ENCODE measurements at regions not wholly inside any gene's neighbourhood (a gene's known extent, or its start where the extent isn't known, plus 50 kb on each side); places are given as distances from the start of the nearest gene placed in this dataset.

GRCh38 chr16:86050111-86050510 lies 151.1 kb downstream of the IRF8 start:
- TF ChIP-seq, protein P1, sequence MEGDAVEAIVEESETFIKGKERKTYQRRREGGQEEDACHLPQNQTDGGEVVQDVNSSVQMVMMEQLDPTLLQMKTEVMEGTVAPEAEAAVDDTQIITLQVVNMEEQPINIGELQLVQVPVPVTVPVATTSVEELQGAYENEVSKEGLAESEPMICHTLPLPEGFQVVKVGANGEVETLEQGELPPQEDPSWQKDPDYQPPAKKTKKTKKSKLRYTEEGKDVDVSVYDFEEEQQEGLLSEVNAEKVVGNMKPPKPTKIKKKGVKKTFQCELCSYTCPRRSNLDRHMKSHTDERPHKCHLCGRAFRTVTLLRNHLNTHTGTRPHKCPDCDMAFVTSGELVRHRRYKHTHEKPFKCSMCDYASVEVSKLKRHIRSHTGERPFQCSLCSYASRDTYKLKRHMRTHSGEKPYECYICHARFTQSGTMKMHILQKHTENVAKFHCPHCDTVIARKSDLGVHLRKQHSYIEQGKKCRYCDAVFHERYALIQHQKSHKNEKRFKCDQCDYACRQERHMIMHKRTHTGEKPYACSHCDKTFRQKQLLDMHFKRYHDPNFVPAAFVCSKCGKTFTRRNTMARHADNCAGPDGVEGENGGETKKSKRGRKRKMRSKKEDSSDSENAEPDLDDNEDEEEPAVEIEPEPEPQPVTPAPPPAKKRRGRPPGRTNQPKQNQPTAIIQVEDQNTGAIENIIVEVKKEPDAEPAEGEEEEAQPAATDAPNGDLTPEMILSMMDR (IDR thresholded peaks at IDR 0.05; ENCODE audit: low read depth, low read length, missing control alignments): no peak
- DNase-seq (ENCODE audit: extremely low read depth, low read depth): no peak
- H3K4me3 ChIP-seq (replicated peaks; ENCODE audit: low read depth, low read length): no peak overlapping the region

GRCh38 chr16:86050591-86051367 lies 151.8 kb downstream of the IRF8 start:
- TF ChIP-seq, protein P1 (IDR thresholded peaks at IDR 0.05; ENCODE audit: low read depth, low read length, missing control alignments): no peak
- no peak overlapping the region for H3K4me3 ChIP-seq (replicated peaks; ENCODE audit: low read depth, low read length)
- DNase-seq (ENCODE audit: extremely low read depth, low read depth): no peak

DNA sequence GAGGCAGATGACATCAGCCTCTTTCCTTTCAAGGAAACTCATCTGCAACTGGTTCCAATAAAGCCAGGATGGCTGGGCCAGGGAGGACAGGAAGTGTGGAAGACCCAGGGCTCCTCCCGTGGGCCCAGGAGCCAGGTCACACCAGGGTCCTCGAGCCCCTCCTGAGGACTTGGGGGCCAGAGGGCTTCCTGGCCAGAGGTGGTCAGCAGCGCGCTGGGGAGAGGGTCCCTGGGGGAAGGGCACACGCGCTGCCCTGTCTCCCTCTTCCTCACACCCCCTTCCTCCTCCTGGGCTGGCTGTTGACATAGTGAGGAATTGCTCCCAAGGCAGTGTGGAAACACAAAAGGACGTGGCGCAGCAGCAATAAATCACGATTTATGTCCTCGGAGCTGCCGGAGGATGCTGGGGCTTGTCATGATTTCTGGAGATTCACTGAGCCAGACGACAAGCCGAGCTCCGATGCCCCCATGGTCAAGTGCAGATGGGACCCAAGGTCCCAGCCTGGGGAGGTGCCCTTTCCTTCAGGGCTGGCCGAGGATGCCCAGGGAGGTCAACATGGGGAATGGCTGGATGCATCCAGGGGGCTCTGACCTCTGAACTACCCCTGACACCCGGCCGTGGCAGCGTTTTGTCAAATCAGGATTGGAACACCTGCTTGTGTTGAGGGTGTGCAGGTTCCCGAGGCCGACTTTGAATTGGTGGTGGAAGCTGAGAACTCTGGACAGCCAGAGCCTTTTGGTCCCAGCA lies 152.6 kb downstream of the IRF8 start:
- TF ChIP-seq, protein P1 (IDR thresholded peaks at IDR 0.05; ENCODE audit: low read depth, low read length, missing control alignments): no peak
- H3K4me3 ChIP-seq (replicated peaks; ENCODE audit: low read depth, low read length): no peak overlapping the region
- no peak for DNase-seq (ENCODE audit: extremely low read depth, low read depth)

GRCh38 chr16:86052115-86052670 lies 153.2 kb downstream of the IRF8 start:
- DNase-seq (ENCODE audit: extremely low read depth, low read depth): no peak
- no peak overlapping the region for H3K4me3 ChIP-seq (replicated peaks; ENCODE audit: low read depth, low read length)
- TF ChIP-seq, protein P1 (IDR thresholded peaks at IDR 0.05; ENCODE audit: low read depth, low read length, missing control alignments): no peak

GRCh38 chr16:86052926-86053325 lies 154.0 kb downstream of the IRF8 start:
- TF ChIP-seq, protein P1 (IDR thresholded peaks at IDR 0.05; ENCODE audit: low read depth, low read length, missing control alignments): no peak
- no peak overlapping the region for H3K4me3 ChIP-seq (replicated peaks; ENCODE audit: low read depth, low read length)
- no peak for DNase-seq (ENCODE audit: extremely low read depth, low read depth)

DNA sequence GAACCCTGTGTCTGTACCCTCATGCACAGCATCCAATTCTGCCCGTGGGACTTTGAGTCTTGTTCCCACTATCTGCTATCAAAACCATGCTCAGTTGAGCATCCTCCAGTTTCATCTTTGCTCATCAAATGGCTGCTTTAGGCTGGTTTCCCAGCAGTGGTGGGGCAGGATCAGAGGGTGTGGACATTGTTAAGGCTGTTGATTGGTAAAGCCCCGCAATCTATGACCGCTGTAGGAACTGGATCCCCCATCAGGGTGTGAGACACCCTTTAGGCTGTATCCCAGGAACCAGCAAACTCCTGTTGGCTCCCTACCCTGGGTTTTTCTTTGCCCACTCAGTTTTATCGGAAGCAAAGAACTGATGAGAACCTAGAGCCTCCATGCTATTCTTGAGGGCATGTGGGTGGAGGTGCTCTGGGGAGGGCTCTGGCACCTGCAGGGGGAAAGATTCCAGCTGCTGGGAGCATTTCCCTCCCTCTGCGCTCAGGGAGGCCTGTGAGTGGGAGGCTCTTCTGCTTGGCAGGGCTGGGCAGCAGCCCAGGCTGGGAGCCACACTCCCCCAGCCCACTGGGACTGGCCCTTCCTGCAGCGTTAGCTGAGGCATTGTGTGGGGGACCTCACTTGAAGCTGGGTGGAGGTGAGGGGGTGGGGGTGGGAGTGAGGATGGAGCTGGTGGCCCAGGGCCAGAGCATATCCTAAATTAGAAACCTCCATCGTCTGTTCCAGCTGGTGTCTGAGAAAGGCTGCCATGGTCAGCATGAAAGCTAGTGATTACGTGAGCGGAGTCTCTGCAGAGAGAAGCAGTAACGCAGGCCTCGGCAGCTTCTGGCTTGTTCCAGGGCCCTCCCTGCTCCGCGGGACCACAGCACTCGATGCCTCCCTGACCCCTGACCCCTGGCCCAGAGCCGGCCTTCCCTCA lies 160.6 kb downstream of the IRF8 start:
- DNase-seq (ENCODE audit: extremely low read depth, low read depth): no peak
- H3K4me3 ChIP-seq (replicated peaks; ENCODE audit: low read depth, low read length): no peak overlapping the region
- TF ChIP-seq, protein P1 (IDR thresholded peaks at IDR 0.05; ENCODE audit: low read depth, low read length, missing control alignments): no peak
